HEK293 (cell line): ENCODE measurements at regions not wholly inside any gene's neighbourhood (a gene's known extent, or its start where the extent isn't known, plus 50 kb on each side); places are given as distances from the start of the nearest gene placed in this dataset.

Experiments used
- CTCF ChIA-PET: fragments of 350-600 bp; formaldehyde crosslinking; extraction: SDS; loops from one replicate; lab custom pipeline; 2021; ENCODE audit warnings: antibody characterized with exemption; lab: Yijun Ruan, JAX
- POLR2A ChIA-PET: fragments of 300-600 bp; formaldehyde crosslinking; extraction: SDS; loops from one replicate; lab custom pipeline; 2020; ENCODE audit warnings: antibody characterized with exemption, inconsistent platforms; lab: Yijun Ruan, JAX
- H3K27ac ChIP-seq: fragments of 200-500 bp; sonication (Bioruptor generic); 2 replicates; pipeline ENCODE4 v1.5.1; 2014; ENCODE audit warnings: low read depth, low read length, control low read depth, inconsistent platforms; ENCODE audit errors: extremely low read depth
- H3K36me3 ChIP-seq, 2 experiments: fragments of 200-500 bp in 1 of 2; sonication (Bioruptor generic) in 1 of 2; 1 replicate in 1 of 2; 2 replicates in 1 of 2; pipeline ENCODE4 v1.5.1; 2014 to 2017; ENCODE audit warnings: inconsistent platforms in 2 of 2, low read length in 2 of 2; ENCODE audit not compliant: control insufficient read depth in 2 of 2, insufficient read depth in 1 of 2
- H3K4me1 ChIP-seq: fragments of 200-500 bp; sonication (Bioruptor generic); 2 replicates; pipeline ENCODE4 v1.5.1; 2014; ENCODE audit warnings: mild to moderate bottlenecking, low read length, inconsistent platforms; ENCODE audit not compliant: control insufficient read depth, insufficient read depth
- H3K4me3 ChIP-seq: 2 replicates; pipeline ENCODE4 v1.5.1; 2011; ENCODE audit warnings: low read depth, mild to moderate bottlenecking, control low read depth, low read length, moderate library complexity
- H3K9me3 ChIP-seq: fragments of 200-500 bp; sonication (Bioruptor generic); 2 replicates; pipeline ENCODE4 v1.5.1; 2014; ENCODE audit warnings: low read depth, low read length, inconsistent platforms; ENCODE audit not compliant: control insufficient read depth, insufficient read depth
- FEZF1 ChIP-seq: fragments of 450-650 bp; formaldehyde crosslinking; IDR thresholded peaks from 2 replicates; pipeline ENCODE4 v1.5.1; 2016; ENCODE audit warnings: missing biosample characterization, missing genetic modification characterization
- KLF1 ChIP-seq: fragments of 450-650 bp; formaldehyde crosslinking; IDR thresholded peaks from 2 replicates; pipeline ENCODE4 v1.5.1; 2016; ENCODE audit warnings: missing biosample characterization, missing genetic modification characterization
- MYNN ChIP-seq: fragments of 450-650 bp; formaldehyde crosslinking; IDR thresholded peaks from 2 replicates; pipeline ENCODE4 v1.5.1; 2016; ENCODE audit warnings: missing biosample characterization, missing genetic modification characterization, borderline replicate concordance
- MZF1 ChIP-seq: fragments of 450-650 bp; formaldehyde crosslinking; IDR thresholded peaks from 2 replicates; pipeline ENCODE4 v1.5.1; 2017; ENCODE audit warnings: missing biosample characterization, missing genetic modification characterization, borderline replicate concordance
- OVOL3 ChIP-seq: fragments of 450-650 bp; formaldehyde crosslinking; IDR thresholded peaks from 2 replicates; pipeline ENCODE4 v1.5.1; 2016; ENCODE audit warnings: missing biosample characterization, missing genetic modification characterization
- SP2 ChIP-seq: fragments of 450-650 bp; formaldehyde crosslinking; IDR thresholded peaks from 2 replicates; pipeline ENCODE4 v1.5.1; 2016; ENCODE audit warnings: missing biosample characterization, missing genetic modification characterization
- SP7 ChIP-seq: fragments of 450-650 bp; formaldehyde crosslinking; IDR thresholded peaks from 2 replicates; pipeline ENCODE4 v1.5.1; 2016; ENCODE audit warnings: missing biosample characterization, missing genetic modification characterization
- YY2 ChIP-seq: fragments of 450-650 bp; formaldehyde crosslinking; IDR thresholded peaks from 2 replicates; pipeline ENCODE4 v1.5.1; 2016; ENCODE audit warnings: missing biosample characterization, missing genetic modification characterization
- ZBTB17 ChIP-seq: fragments of 450-650 bp; formaldehyde crosslinking; IDR thresholded peaks from 2 replicates; pipeline ENCODE4 v1.5.1; 2016; ENCODE audit warnings: missing biosample characterization, missing genetic modification characterization
- ZFP41 ChIP-seq: fragments of 450-650 bp; formaldehyde crosslinking; IDR thresholded peaks from 2 replicates; pipeline ENCODE4 v1.5.1; 2016; ENCODE audit warnings: missing biosample characterization, missing genetic modification characterization, borderline replicate concordance
- ZNF10 ChIP-seq: fragments of 450-650 bp; formaldehyde crosslinking; IDR thresholded peaks from 2 replicates; pipeline ENCODE4 v1.5.1; 2017; ENCODE audit warnings: missing biosample characterization, missing genetic modification characterization
- ZNF223 ChIP-seq: fragments of 450-650 bp; formaldehyde crosslinking; IDR thresholded peaks from 2 replicates; pipeline ENCODE4 v1.5.1; 2016; ENCODE audit warnings: missing biosample characterization, missing genetic modification characterization
- ZNF266 ChIP-seq: fragments of 450-650 bp; formaldehyde crosslinking; IDR thresholded peaks from 2 replicates; pipeline ENCODE4 v1.5.1; 2016; ENCODE audit warnings: missing biosample characterization, missing genetic modification characterization, low read depth
- ZNF354C ChIP-seq: fragments of 450-650 bp; formaldehyde crosslinking; IDR thresholded peaks from 2 replicates; pipeline ENCODE4 v1.5.1; 2016; ENCODE audit warnings: missing biosample characterization, missing genetic modification characterization, low read depth, borderline replicate concordance
- ZNF624 ChIP-seq: fragments of 450-650 bp; formaldehyde crosslinking; IDR thresholded peaks from 2 replicates; pipeline ENCODE4 v1.5.1; 2017; ENCODE audit warnings: missing biosample characterization, missing genetic modification characterization
- ZNF629 ChIP-seq: fragments of 450-650 bp; formaldehyde crosslinking; IDR thresholded peaks from 2 replicates; pipeline ENCODE4 v1.5.1; 2017; ENCODE audit warnings: missing biosample characterization, missing genetic modification characterization
- TF ChIP-seq, protein P1 (sequence below): fragments of 450-650 bp; formaldehyde crosslinking; IDR thresholded peaks from 2 replicates; pipeline ENCODE4 v1.5.1; 2017; ENCODE audit warnings: missing biosample characterization, missing genetic modification characterization
- TF ChIP-seq, protein P2 (sequence below): fragments of 450-650 bp; IDR thresholded peaks from 2 replicates; pipeline ENCODE4 v1.5.1; 2018; ENCODE audit warnings: missing biosample characterization, missing genetic modification characterization
- TF ChIP-seq, protein P3 (sequence below): fragments of 450-650 bp; formaldehyde crosslinking; IDR thresholded peaks from 2 replicates; pipeline ENCODE4 v1.5.1; 2016; ENCODE audit warnings: missing biosample characterization, missing genetic modification characterization
- TF ChIP-seq, protein P4 (sequence below): fragments of 450-650 bp; formaldehyde crosslinking; IDR thresholded peaks from 2 replicates; pipeline ENCODE4 v1.5.1; 2016; ENCODE audit warnings: missing biosample characterization, missing genetic modification characterization, low read depth
- TF ChIP-seq, protein P5 (sequence below): fragments of 450-650 bp; formaldehyde crosslinking; IDR thresholded peaks from 2 replicates; pipeline ENCODE4 v1.5.1; 2016; ENCODE audit warnings: missing biosample characterization, missing genetic modification characterization
- TF ChIP-seq, protein P6 (sequence below): fragments of 450-650 bp; IDR thresholded peaks from 2 replicates; pipeline ENCODE4 v1.5.1; 2018; ENCODE audit warnings: missing biosample characterization, mild to moderate bottlenecking, missing genetic modification characterization

DNA sequence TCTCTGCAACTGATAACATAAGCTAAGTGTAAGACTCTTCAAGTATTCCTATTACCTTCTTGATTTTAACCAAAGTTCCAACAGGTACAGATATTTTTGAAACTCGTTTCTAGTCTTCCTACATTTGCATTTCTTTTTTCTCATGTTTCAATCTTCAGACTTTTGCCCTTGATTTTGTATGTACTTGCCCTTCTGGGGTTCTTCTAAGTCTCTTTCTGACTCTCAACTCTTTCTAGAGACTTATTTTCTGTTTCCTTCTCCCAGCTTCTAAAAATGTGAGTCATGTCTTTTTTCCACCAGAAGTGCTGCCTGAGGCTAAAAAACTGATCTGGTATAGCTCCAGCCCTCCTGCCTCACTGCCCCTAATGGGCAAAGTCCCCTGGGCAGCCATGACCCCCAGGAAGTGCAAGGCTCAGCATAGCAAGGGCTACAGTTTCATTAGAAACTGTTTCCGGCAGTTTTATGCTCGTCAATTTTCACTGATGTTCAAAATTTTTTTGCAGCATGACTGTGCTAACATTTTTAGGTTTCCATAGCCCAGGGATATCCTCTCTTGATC is 265.9 kb downstream of the SEC16B start (continued):
- no peak for TF ChIP-seq ZNF10 (tag by site-specific recombination)
- TF ChIP-seq ZFP41 (tag by site-specific recombination): no peak
- no peak for TF ChIP-seq ZNF223 (tag by site-specific recombination)

DNA sequence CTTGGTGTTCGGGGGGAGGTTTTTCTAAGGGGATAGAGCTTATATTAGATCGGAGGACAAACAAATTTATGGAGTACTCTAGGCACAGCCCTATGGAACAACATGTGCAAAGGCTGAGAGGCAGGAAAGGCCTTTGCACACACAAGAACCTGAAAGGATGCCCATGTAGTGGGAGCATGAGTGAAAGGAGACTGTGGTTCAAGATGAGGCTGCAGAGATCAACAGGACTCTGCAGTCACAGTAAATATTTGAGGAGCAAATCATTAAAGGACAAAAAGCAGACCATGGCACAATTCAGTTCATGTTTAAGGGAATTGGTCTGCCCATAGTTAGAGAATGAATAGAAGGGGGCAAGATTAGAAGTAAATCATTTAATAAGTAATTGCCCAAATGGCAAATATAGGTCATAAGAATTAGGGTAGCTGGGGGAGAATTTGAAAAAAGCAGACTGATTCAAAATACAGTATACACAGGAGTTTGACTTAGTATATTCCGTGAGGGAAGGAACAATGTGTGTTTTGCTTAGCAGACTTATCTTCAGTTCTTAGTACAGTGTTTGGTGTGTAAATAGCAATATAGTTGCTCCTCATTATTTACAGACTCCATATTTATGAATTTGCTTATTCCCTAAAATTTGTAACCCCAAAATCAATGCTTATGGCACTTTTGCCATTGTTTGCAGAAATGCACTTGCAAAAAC is 268.1 kb downstream of the SEC16B start:
- no peak overlapping the region for H3K27ac ChIP-seq
- no peak overlapping the region for H3K4me3 ChIP-seq
- no peaks in the 10 kb centered on the region for H3K36me3 ChIP-seq
- no peaks in the 10 kb centered on the region for H3K9me3 ChIP-seq
- POLR2A ChIA-PET: no interaction called here
- CTCF ChIA-PET: no interaction called here
- no peak for TF ChIP-seq ZNF266 (tag by site-specific recombination)
- TF ChIP-seq, protein P1, sequence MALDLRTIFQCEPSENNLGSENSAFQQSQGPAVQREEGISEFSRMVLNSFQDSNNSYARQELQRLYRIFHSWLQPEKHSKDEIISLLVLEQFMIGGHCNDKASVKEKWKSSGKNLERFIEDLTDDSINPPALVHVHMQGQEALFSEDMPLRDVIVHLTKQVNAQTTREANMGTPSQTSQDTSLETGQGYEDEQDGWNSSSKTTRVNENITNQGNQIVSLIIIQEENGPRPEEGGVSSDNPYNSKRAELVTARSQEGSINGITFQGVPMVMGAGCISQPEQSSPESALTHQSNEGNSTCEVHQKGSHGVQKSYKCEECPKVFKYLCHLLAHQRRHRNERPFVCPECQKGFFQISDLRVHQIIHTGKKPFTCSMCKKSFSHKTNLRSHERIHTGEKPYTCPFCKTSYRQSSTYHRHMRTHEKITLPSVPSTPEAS (tag by site-specific recombination): no peak
- TF ChIP-seq FEZF1 (tag by site-specific recombination): no peak
- TF ChIP-seq, protein P2, sequence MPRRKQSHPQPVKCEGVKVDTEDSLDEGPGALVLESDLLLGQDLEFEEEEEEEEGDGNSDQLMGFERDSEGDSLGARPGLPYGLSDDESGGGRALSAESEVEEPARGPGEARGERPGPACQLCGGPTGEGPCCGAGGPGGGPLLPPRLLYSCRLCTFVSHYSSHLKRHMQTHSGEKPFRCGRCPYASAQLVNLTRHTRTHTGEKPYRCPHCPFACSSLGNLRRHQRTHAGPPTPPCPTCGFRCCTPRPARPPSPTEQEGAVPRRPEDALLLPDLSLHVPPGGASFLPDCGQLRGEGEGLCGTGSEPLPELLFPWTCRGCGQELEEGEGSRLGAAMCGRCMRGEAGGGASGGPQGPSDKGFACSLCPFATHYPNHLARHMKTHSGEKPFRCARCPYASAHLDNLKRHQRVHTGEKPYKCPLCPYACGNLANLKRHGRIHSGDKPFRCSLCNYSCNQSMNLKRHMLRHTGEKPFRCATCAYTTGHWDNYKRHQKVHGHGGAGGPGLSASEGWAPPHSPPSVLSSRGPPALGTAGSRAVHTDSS (tag by site-specific recombination): no peak
- no peak for TF ChIP-seq ZNF354C (tag by site-specific recombination)
- no peak for TF ChIP-seq OVOL3 (tag by site-specific recombination)
- no peak for TF ChIP-seq YY2
- TF ChIP-seq ZNF624 (tag by site-specific recombination): no peak
- TF ChIP-seq, protein P3, sequence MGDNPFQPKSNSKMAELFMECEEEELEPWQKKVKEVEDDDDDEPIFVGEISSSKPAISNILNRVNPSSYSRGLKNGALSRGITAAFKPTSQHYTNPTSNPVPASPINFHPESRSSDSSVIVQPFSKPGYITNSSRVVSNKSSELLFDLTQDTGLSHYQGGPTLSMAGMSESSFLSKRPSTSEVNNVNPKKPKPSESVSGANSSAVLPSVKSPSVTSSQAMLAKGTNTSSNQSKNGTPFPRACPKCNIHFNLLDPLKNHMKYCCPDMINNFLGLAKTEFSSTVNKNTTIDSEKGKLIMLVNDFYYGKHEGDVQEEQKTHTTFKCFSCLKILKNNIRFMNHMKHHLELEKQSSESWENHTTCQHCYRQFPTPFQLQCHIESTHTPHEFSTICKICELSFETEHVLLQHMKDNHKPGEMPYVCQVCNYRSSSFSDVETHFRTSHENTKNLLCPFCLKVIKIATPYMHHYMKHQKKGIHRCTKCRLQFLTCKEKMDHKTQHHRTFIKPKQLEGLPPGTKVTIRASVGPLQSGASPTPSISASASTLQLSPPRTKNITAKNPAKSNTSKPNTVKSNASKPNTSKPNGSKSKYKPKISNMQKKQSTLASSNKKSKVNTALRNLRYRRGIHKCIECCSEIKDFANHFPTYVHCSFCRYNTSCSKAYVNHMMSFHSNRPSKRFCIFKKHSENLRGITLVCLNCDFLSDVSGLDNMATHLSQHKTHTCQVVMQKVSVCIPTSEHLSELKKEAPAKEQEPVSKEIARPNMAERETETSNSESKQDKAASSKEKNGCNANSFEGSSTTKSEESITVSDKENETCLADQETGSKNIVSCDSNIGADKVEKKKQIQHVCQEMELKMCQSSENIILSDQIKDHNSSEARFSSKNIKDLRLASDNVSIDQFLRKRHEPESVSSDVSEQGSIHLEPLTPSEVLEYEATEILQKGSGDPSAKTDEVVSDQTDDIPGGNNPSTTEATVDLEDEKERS (tag by site-specific recombination): no peak
- no peak for TF ChIP-seq SP7 (tag by site-specific recombination)
- TF ChIP-seq ZNF629 (tag by site-specific recombination): no peak
- TF ChIP-seq MYNN (tag by site-specific recombination): no peak
- no peak for TF ChIP-seq KLF1 (tag by site-specific recombination)
- TF ChIP-seq SP2 (tag by site-specific recombination): no peak
- no peak for TF ChIP-seq MZF1
- no peak for TF ChIP-seq ZBTB17 (tag by site-specific recombination)
- TF ChIP-seq, protein P4, sequence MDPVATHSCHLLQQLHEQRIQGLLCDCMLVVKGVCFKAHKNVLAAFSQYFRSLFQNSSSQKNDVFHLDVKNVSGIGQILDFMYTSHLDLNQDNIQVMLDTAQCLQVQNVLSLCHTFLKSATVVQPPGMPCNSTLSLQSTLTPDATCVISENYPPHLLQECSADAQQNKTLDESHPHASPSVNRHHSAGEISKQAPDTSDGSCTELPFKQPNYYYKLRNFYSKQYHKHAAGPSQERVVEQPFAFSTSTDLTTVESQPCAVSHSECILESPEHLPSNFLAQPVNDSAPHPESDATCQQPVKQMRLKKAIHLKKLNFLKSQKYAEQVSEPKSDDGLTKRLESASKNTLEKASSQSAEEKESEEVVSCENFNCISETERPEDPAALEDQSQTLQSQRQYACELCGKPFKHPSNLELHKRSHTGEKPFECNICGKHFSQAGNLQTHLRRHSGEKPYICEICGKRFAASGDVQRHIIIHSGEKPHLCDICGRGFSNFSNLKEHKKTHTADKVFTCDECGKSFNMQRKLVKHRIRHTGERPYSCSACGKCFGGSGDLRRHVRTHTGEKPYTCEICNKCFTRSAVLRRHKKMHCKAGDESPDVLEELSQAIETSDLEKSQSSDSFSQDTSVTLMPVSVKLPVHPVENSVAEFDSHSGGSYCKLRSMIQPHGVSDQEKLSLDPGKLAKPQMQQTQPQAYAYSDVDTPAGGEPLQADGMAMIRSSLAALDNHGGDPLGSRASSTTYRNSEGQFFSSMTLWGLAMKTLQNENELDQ (tag by site-specific recombination): no peak
- TF ChIP-seq, protein P5, sequence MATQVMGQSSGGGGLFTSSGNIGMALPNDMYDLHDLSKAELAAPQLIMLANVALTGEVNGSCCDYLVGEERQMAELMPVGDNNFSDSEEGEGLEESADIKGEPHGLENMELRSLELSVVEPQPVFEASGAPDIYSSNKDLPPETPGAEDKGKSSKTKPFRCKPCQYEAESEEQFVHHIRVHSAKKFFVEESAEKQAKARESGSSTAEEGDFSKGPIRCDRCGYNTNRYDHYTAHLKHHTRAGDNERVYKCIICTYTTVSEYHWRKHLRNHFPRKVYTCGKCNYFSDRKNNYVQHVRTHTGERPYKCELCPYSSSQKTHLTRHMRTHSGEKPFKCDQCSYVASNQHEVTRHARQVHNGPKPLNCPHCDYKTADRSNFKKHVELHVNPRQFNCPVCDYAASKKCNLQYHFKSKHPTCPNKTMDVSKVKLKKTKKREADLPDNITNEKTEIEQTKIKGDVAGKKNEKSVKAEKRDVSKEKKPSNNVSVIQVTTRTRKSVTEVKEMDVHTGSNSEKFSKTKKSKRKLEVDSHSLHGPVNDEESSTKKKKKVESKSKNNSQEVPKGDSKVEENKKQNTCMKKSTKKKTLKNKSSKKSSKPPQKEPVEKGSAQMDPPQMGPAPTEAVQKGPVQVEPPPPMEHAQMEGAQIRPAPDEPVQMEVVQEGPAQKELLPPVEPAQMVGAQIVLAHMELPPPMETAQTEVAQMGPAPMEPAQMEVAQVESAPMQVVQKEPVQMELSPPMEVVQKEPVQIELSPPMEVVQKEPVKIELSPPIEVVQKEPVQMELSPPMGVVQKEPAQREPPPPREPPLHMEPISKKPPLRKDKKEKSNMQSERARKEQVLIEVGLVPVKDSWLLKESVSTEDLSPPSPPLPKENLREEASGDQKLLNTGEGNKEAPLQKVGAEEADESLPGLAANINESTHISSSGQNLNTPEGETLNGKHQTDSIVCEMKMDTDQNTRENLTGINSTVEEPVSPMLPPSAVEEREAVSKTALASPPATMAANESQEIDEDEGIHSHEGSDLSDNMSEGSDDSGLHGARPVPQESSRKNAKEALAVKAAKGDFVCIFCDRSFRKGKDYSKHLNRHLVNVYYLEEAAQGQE: no peak
- TF ChIP-seq, protein P6, sequence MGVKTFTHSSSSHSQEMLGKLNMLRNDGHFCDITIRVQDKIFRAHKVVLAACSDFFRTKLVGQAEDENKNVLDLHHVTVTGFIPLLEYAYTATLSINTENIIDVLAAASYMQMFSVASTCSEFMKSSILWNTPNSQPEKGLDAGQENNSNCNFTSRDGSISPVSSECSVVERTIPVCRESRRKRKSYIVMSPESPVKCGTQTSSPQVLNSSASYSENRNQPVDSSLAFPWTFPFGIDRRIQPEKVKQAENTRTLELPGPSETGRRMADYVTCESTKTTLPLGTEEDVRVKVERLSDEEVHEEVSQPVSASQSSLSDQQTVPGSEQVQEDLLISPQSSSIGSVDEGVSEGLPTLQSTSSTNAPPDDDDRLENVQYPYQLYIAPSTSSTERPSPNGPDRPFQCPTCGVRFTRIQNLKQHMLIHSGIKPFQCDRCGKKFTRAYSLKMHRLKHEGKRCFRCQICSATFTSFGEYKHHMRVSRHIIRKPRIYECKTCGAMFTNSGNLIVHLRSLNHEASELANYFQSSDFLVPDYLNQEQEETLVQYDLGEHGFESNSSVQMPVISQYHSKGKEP (tag by site-specific recombination): no peak
- H3K4me1 ChIP-seq: no peaks in the 10 kb centered on the region
